Endothelial cell of umbilical vein (primary cell): ENCODE measurements at regions not wholly inside any gene's neighbourhood (a gene's known extent, or its start where the extent isn't known, plus 50 kb on each side); places are given as distances from the start of the nearest gene placed in this dataset.

Experiments used
- BruUV-seq: library from RNA; stranded (reverse); fragments of 400-500 nt; replicated peaks from 2 replicates; lab custom pipeline; 2021; lab: Mats Ljungman, UMichigan
- CTCF ChIA-PET: fragments of 300-600, 350-600 bp; sonication (Branson Sonifier 250); formaldehyde crosslinking; loops from one replicate; lab custom pipeline; 2021; ENCODE audit warnings: antibody characterized with exemption, inconsistent platforms; lab: Charles Lee
- POLR2A ChIA-PET: fragments of 300-600, 350-600 bp; sonication (Branson Sonifier 250); formaldehyde crosslinking; loops from one replicate; lab custom pipeline; 2021; ENCODE audit warnings: antibody characterized with exemption, inconsistent platforms; lab: Charles Lee
- DNase-seq: peaks from one replicate; pipeline ENCODE4 v3.0.0-alpha.2; 2011; ENCODE audit warnings: low read depth, low spot score
- FAIRE-seq: peaks from 2 replicates; lab custom pipeline; 2011; peaks lifted over from hg19 to GRCh38; lab: Jason Lieb, UNC
- H2AFZ ChIP-seq: 2 replicates; pipeline ENCODE4 v1.6.0; 2012; ENCODE audit warnings: low read depth, low read length, control low read depth, inconsistent platforms
- H3K27ac ChIP-seq: 2 replicates; pipeline ENCODE4 v1.5.1; 2011; ENCODE audit warnings: low read depth, mild to moderate bottlenecking, control low read depth, low read length, moderate library complexity; ENCODE audit not compliant: insufficient read depth
- H3K27me3 ChIP-seq, 2 experiments: 2 replicates each; pipeline versions ENCODE4 v1.6.0 to v1.6.1; 2011; ENCODE audit warnings: low read length in 2 of 2, mixed read lengths in 1 of 2; ENCODE audit not compliant: control insufficient read depth in 2 of 2, insufficient read depth in 2 of 2
- H3K36me3 ChIP-seq, 2 experiments: 2 replicates in 1 of 2; 3 replicates in 1 of 2; pipeline ENCODE4 v1.5.1; 2011; ENCODE audit warnings: low read length in 2 of 2, mild to moderate bottlenecking in 1 of 2, moderate library complexity in 1 of 2; ENCODE audit not compliant: control insufficient read depth in 2 of 2, insufficient read depth in 2 of 2; ENCODE audit errors: extremely low read depth in 1 of 2
- H3K4me1 ChIP-seq: 3 replicates; pipeline ENCODE4 v1.5.1; 2011; ENCODE audit warnings: mild to moderate bottlenecking, low read length; ENCODE audit not compliant: control insufficient read depth, insufficient read depth; ENCODE audit errors: extremely low read depth
- H3K4me2 ChIP-seq: 2 replicates; pipeline ENCODE4 v1.6.1; 2011; ENCODE audit warnings: low read length, control low read depth, mixed read lengths; ENCODE audit not compliant: insufficient read depth
- H3K4me3 ChIP-seq, 3 experiments: fragments of 200-600 bp in 1 of 3; sonication (generic), shearing (Covaris generic) in 1 of 3; replicated peaks in 1 of 3; 2 replicates each; pipeline ENCODE4 v1.5.1; 2011 to 2016; ENCODE audit warnings: control low read depth in 3 of 3, low read length in 3 of 3, mild to moderate bottlenecking in 2 of 3, inconsistent platforms in 1 of 3, low read depth in 1 of 3, moderate library complexity in 1 of 3; ENCODE audit not compliant: insufficient read depth in 1 of 3
- H3K79me2 ChIP-seq: 2 replicates; pipeline ENCODE4 v1.6.0; 2012; ENCODE audit warnings: low read length, inconsistent platforms; ENCODE audit not compliant: control insufficient read depth, insufficient read depth
- H3K9ac ChIP-seq: replicated peaks from 2 replicates; pipeline ENCODE3; 2011; ENCODE audit warnings: low read length, control low read depth; ENCODE audit not compliant: insufficient read depth; ENCODE audit errors: extremely low read depth
- H3K9me1 ChIP-seq: replicated peaks from 3 replicates; pipeline ENCODE4 v1.6.0; 2011; ENCODE audit warnings: mild to moderate bottlenecking, low read length; ENCODE audit not compliant: control insufficient read depth, insufficient read depth; ENCODE audit errors: extremely low read depth
- H3K9me3 ChIP-seq: replicated peaks from 2 replicates; pipeline ENCODE4 v1.5.1; 2012; ENCODE audit warnings: low read length, inconsistent platforms; ENCODE audit not compliant: control insufficient read depth, insufficient read depth
- H4K20me1 ChIP-seq: replicated peaks from 2 replicates; pipeline ENCODE3; 2011; ENCODE audit warnings: mild to moderate bottlenecking, low read length; ENCODE audit not compliant: control insufficient read depth, insufficient read depth; ENCODE audit errors: extremely low read depth
- EZH2 ChIP-seq: IDR thresholded peaks from 2 replicates; pipeline ENCODE4 v1.6.1; 2012; ENCODE audit warnings: borderline replicate concordance, low read depth, mild to moderate bottlenecking, moderate library complexity, low read length, inconsistent platforms; ENCODE audit not compliant: severe bottlenecking
- FOS ChIP-seq: IDR thresholded peaks from 2 replicates; pipeline ENCODE4 v1.6.1; 2011; ENCODE audit warnings: mild to moderate bottlenecking, low read length, moderate library complexity, borderline replicate concordance; ENCODE audit not compliant: insufficient read depth
- GATA2 ChIP-seq: IDR thresholded peaks from 2 replicates; pipeline ENCODE4 v1.7.0; 2011; ENCODE audit warnings: low read depth, mild to moderate bottlenecking, moderate library complexity, mixed read lengths, low read length; ENCODE audit not compliant: insufficient read length, insufficient read depth
- JUN ChIP-seq: IDR thresholded peaks from 2 replicates; pipeline ENCODE4 v1.6.1; 2011; ENCODE audit warnings: borderline replicate concordance, low read depth; ENCODE audit not compliant: insufficient read length, insufficient read depth
- MYC ChIP-seq: IDR thresholded peaks from one replicate; pipeline ENCODE4 v1.6.1; 2011; ENCODE audit warnings: mild to moderate bottlenecking, low read depth, low read length
- POLR2A ChIP-seq: IDR thresholded peaks from 2 replicates; pipeline ENCODE4 v1.6.1; 2012; ENCODE audit warnings: low read depth, mild to moderate bottlenecking, control low read depth, low read length
- POLR2AphosphoS5 ChIP-seq: IDR thresholded peaks from 2 replicates; pipeline ENCODE4 v1.6.1; 2012; ENCODE audit warnings: low read depth, mild to moderate bottlenecking, control low read depth, low read length, moderate library complexity; ENCODE audit not compliant: insufficient read depth
- dilution Hi-C: fragments of 300-500 bp; cut with MboI; formaldehyde crosslinking; loops from one replicate; pipeline ENCODE4 v1.15.0; 2019; ENCODE audit warnings: low sequenced_read_pairs; ENCODE audit not compliant: extremely low pct_ligation_motif_present
- intact Hi-C: fragments of 100-400 bp; cut with micrococcal nuclease; formaldehyde crosslinking; loops from one replicate; pipeline ENCODE4 v1.10.0; 2022
- TF ChIP-seq, protein P1 (sequence below), 2 donors: IDR thresholded peaks; 1 replicate in 1 of 2; 2 replicates in 1 of 2; pipeline ENCODE4 v1.5.1; 2011; ENCODE audit warnings: low read length in 2 of 2, mild to moderate bottlenecking in 2 of 2, moderate library complexity in 2 of 2, control low read depth in 1 of 2, inconsistent platforms in 1 of 2, low read depth in 1 of 2; ENCODE audit not compliant: insufficient read depth in 1 of 2; ENCODE audit errors: extremely low read depth in 1 of 2
- TF ChIP-seq, protein P2 (sequence below): IDR thresholded peaks from 2 replicates; pipeline ENCODE4 v1.6.1; 2011; ENCODE audit not compliant: insufficient read depth, insufficient read length

- Histone ChIP-seq H3K79me2 (no peaks in the 10 kb centered on the region), H3K4me3 (no peak overlapping the region), H3K36me3 (no peaks in the 10 kb centered on the region), H4K20me1 (no peaks in the 10 kb centered on the region), H3K27me3 (no peaks in the 10 kb centered on the region), H3K4me2 (no peak overlapping the region), H2AFZ (no peak overlapping the region), H3K9me1 (no peaks in the 10 kb centered on the region), H3K27ac (no peak overlapping the region), H3K4me1 (no peaks in the 10 kb centered on the region), H3K9me3 (no peaks in the 10 kb centered on the region), H3K9ac (no peak overlapping the region)
- POLR2A ChIA-PET, result no interaction called here
- no peak for TF ChIP-seq POLR2A
- TF ChIP-seq FOS, result no peak
- no peak for TF ChIP-seq POLR2AphosphoS5
- TF ChIP-seq, protein P1, sequence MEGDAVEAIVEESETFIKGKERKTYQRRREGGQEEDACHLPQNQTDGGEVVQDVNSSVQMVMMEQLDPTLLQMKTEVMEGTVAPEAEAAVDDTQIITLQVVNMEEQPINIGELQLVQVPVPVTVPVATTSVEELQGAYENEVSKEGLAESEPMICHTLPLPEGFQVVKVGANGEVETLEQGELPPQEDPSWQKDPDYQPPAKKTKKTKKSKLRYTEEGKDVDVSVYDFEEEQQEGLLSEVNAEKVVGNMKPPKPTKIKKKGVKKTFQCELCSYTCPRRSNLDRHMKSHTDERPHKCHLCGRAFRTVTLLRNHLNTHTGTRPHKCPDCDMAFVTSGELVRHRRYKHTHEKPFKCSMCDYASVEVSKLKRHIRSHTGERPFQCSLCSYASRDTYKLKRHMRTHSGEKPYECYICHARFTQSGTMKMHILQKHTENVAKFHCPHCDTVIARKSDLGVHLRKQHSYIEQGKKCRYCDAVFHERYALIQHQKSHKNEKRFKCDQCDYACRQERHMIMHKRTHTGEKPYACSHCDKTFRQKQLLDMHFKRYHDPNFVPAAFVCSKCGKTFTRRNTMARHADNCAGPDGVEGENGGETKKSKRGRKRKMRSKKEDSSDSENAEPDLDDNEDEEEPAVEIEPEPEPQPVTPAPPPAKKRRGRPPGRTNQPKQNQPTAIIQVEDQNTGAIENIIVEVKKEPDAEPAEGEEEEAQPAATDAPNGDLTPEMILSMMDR (IDR thresholded peaks at IDR 0.05; ENCODE audit: extremely low read depth in 1 of 2, insufficient read depth in 1 of 2, low read depth in 1 of 2, low read length in 2 of 2), result no peak
- TF ChIP-seq MYC, result no peak
- no peak for TF ChIP-seq GATA2
- TF ChIP-seq EZH2, result no peak
- no peak for TF ChIP-seq JUN
- TF ChIP-seq, protein P2, sequence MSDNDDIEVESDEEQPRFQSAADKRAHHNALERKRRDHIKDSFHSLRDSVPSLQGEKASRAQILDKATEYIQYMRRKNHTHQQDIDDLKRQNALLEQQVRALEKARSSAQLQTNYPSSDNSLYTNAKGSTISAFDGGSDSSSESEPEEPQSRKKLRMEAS, result no peak
- FAIRE-seq (no peak), DNase-seq (no peak)
- intact Hi-C loops, result no loop called here
- dilution Hi-C loops, result no loop called here
- BruUV-seq, result no TSS peak
- CTCF ChIA-PET, result no interaction called here
Measured at GRCh38 chr1:224816062-224816461, 113.4 kb upstream of the DNAH14 start.
